OCI-LY3 (cell line): ENCODE measurements at regions not wholly inside any gene's neighbourhood (a gene's known extent, or its start where the extent isn't known, plus 50 kb on each side); places are given as distances from the start of the nearest gene placed in this dataset.

Experiments
- H2AFZ ChIP-seq: fragments of 200-600, 300-600 bp; shearing (Covaris generic); 2 replicates; pipeline ENCODE4 v1.6.0; 2014; ENCODE audit warnings: antibody characterized with exemption, low read depth, low read length
- H3K27ac ChIP-seq: fragments of 200-600, 300-600 bp; sonication (generic); 2 replicates; pipeline ENCODE4 v1.5.1; 2014; ENCODE audit warnings: mild to moderate bottlenecking, low read length, moderate library complexity, mixed read lengths
- H3K27me3 ChIP-seq: fragments of 200-600, 300-600 bp; sonication (generic); 2 replicates; pipeline ENCODE4 v1.6.1; 2014; ENCODE audit warnings: low read depth, low read length, mixed read lengths
- H3K36me3 ChIP-seq: fragments of 200-600, 300-600 bp; sonication (generic); replicated peaks from 2 replicates; pipeline ENCODE3; 2014; ENCODE audit warnings: low read depth, low read length, mixed read lengths
- H3K4me1 ChIP-seq: fragments of 300-600, 200-600 bp; sonication (generic); 2 replicates; pipeline ENCODE4 v1.6.1; 2014; ENCODE audit warnings: low read length, mixed read lengths
- H3K4me2 ChIP-seq: fragments of 200-600, 300-600 bp; sonication (generic); 2 replicates; pipeline ENCODE4 v1.6.1; 2014; ENCODE audit warnings: low read length, mixed read lengths
- H3K4me3 ChIP-seq: fragments of 300-600, 200-600 bp; sonication (generic); 2 replicates; pipeline ENCODE4 v1.5.1; 2014; ENCODE audit warnings: antibody characterized with exemption, mild to moderate bottlenecking, low read length, moderate library complexity
- H3K79me2 ChIP-seq: fragments of 300-600, 200-600 bp; shearing (Covaris generic); 2 replicates; pipeline ENCODE4 v1.6.1; 2014; ENCODE audit warnings: mild to moderate bottlenecking, low read length, mixed read lengths
- H3K9ac ChIP-seq: fragments of 300-600, 200-600 bp; shearing (Covaris generic); 2 replicates; pipeline ENCODE4 v1.6.0; 2014; ENCODE audit warnings: mild to moderate bottlenecking, low read length, moderate library complexity
- H3K9me3 ChIP-seq: fragments of 200-600, 300-600 bp; shearing (Covaris generic); 2 replicates; pipeline ENCODE4 v1.6.1; 2014; ENCODE audit warnings: low read length, mixed read lengths; ENCODE audit not compliant: insufficient read depth
- H4K20me1 ChIP-seq: fragments of 200-600, 300-600 bp; sonication (generic); 2 replicates; pipeline ENCODE4 v1.6.1; 2016; ENCODE audit warnings: low read length, mixed read lengths; ENCODE audit not compliant: insufficient read depth
- EZH2phosphoT487 ChIP-seq: fragments of 200-600 bp; shearing (Covaris generic); IDR thresholded peaks from 2 replicates; pipeline ENCODE4 v1.6.1; 2018; ENCODE audit warnings: antibody characterized with exemption, mixed run types, low read depth
- TF ChIP-seq, protein P1 (sequence below): fragments of 200-600, 300-600 bp; sonication (generic); IDR thresholded peaks from 2 replicates; pipeline ENCODE4 v1.5.1; 2014; ENCODE audit warnings: antibody characterized with exemption, low read length, low read depth

DNA sequence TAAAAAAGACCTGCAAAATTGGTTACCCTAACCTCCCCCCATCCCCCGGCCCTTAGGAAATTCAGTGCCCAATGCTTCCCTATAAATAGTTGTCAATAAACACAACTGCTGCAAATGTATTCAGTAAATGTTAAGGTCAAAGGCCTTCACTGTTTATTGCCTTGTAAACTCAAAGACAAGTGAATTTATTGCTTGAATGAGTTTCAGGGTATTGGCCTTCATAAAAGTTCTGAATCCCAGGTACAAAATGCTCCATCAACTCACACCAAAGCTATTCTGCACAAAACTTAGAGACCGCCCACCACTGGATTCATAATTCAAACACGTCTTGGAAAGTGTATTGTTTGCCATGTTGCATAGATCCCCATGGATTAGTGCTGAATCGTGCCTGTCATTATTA is 63.3 kb upstream of the CDKN3 start:
- H3K9ac ChIP-seq = no peak overlapping the region
- H3K4me3 ChIP-seq = no peak overlapping the region
- no peak overlapping the region for H3K27ac ChIP-seq
- H2AFZ ChIP-seq = no peak overlapping the region
- no peaks in the 10 kb centered on the region for H3K36me3 ChIP-seq
- H3K79me2 ChIP-seq = no peaks in the 10 kb centered on the region
- no peaks in the 10 kb centered on the region for H4K20me1 ChIP-seq
- H3K9me3 ChIP-seq = no peaks in the 10 kb centered on the region
- H3K27me3 ChIP-seq = peaks cover 7% of the 10 kb centered on the region
- H3K4me2 ChIP-seq = no peak overlapping the region
- H3K4me1 ChIP-seq = no peaks in the 10 kb centered on the region
- no peak for TF ChIP-seq EZH2phosphoT487
- TF ChIP-seq, protein P1, sequence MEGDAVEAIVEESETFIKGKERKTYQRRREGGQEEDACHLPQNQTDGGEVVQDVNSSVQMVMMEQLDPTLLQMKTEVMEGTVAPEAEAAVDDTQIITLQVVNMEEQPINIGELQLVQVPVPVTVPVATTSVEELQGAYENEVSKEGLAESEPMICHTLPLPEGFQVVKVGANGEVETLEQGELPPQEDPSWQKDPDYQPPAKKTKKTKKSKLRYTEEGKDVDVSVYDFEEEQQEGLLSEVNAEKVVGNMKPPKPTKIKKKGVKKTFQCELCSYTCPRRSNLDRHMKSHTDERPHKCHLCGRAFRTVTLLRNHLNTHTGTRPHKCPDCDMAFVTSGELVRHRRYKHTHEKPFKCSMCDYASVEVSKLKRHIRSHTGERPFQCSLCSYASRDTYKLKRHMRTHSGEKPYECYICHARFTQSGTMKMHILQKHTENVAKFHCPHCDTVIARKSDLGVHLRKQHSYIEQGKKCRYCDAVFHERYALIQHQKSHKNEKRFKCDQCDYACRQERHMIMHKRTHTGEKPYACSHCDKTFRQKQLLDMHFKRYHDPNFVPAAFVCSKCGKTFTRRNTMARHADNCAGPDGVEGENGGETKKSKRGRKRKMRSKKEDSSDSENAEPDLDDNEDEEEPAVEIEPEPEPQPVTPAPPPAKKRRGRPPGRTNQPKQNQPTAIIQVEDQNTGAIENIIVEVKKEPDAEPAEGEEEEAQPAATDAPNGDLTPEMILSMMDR = no peak

DNA sequence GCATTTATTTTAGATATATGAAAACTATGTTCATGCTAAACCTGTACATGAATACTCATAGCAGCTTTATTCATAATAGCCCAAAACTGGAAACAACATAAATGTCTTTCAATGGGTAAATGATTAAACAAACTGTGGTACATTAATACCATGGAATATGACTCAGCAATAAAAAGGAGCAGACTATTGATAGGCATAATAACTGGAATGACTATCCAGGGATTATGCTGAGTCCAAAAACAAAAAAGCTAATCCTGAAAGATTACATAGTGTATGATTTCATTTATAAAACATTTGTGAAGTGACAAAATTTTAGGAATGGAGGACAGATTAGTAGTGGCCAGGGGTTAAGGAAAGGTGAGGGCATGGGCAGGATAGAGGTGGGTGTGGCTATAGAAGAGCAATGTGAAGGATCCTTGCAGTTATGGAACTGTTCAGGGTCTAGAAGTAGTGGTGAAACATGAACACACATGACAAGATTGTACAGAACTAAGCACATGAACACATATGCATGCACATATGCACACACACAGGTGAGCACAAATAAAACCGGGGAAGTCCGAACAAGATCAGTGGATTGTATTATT is 61.1 kb upstream of the CDKN3 start:
- peaks cover 8% of the 10 kb centered on the region for H3K27me3 ChIP-seq
- H3K36me3 ChIP-seq = no peaks in the 10 kb centered on the region
- no peak overlapping the region for H3K4me3 ChIP-seq
- no peak overlapping the region for H3K27ac ChIP-seq
- no peaks in the 10 kb centered on the region for H4K20me1 ChIP-seq
- TF ChIP-seq, protein P1 = no peak
- H3K9ac ChIP-seq = no peak overlapping the region
- H3K79me2 ChIP-seq = no peaks in the 10 kb centered on the region
- no peak overlapping the region for H3K4me2 ChIP-seq
- no peaks in the 10 kb centered on the region for H3K9me3 ChIP-seq
- no peak overlapping the region for H2AFZ ChIP-seq
- no peaks in the 10 kb centered on the region for H3K4me1 ChIP-seq

DNA sequence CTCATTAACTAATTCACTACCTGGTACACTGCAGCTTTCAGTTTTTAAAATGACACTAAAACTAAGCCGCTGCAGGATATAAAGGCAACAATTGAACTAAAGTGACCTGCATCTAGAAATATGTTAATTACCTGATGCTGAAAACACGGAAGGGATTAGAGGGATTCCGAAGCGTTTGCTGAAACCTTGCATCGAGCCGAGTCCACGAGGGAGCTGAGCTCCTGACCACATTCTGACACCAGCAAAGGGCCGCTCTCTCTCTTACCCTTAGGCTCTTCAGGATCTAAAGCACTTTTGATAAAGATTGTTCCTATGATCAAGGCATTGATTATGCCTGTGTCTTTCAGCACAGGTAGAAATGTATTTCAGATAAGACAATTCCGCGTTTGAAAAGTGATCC is 59.5 kb upstream of the CDKN3 start:
- no peaks in the 10 kb centered on the region for H3K79me2 ChIP-seq
- peaks cover 8% of the 10 kb centered on the region for H3K27me3 ChIP-seq
- no peak overlapping the region for H2AFZ ChIP-seq
- H3K9me3 ChIP-seq = no peaks in the 10 kb centered on the region
- H3K4me1 ChIP-seq = no peaks in the 10 kb centered on the region
- H3K4me3 ChIP-seq = no peak overlapping the region
- no peak overlapping the region for H3K27ac ChIP-seq
- H4K20me1 ChIP-seq = no peaks in the 10 kb centered on the region
- no peaks in the 10 kb centered on the region for H3K36me3 ChIP-seq
- H3K4me2 ChIP-seq = no peak overlapping the region
- no peak overlapping the region for H3K9ac ChIP-seq
- TF ChIP-seq, protein P1 = no peak
- no peak for TF ChIP-seq EZH2phosphoT487

DNA sequence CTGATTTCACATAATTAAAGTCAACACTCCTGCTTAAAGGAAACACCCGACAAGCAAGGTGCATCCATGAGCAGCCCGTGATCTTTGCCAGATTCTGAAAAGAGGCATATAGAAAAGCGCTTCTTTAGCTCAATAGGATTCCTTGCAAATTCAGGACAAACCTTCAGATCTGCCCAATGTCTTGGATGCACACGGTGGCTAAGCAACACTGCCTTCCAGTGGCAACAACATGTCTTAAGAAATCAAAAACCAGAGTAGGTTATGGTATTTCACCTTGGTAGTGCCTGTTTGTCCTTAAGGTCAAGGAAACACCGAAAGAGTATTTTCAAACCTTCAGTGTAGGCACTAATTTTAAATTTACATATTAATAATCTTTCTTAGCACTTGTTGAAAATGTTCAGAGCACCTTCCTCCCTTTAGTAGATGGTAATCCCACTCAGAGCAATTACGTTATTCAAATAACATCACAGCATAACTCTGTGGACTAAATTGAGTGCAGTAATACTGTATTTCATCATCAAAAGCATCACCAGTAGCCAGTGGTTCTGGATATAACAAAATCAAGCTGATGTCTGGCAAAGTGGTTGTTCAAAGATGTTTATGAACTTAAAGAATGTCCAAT is 58.0 kb upstream of the CDKN3 start:
- H3K9me3 ChIP-seq = no peaks in the 10 kb centered on the region
- H3K79me2 ChIP-seq = no peaks in the 10 kb centered on the region
- H3K36me3 ChIP-seq = no peaks in the 10 kb centered on the region
- H3K9ac ChIP-seq = no peak overlapping the region
- no peak overlapping the region for H2AFZ ChIP-seq
- H3K4me2 ChIP-seq = no peak overlapping the region
- H4K20me1 ChIP-seq = no peaks in the 10 kb centered on the region
- H3K27me3 ChIP-seq = peaks cover 8% of the 10 kb centered on the region
- H3K4me1 ChIP-seq = no peaks in the 10 kb centered on the region
- H3K4me3 ChIP-seq = no peak overlapping the region
- H3K27ac ChIP-seq = no peak overlapping the region
- TF ChIP-seq, protein P1 = peak; percentile 72
- no peak for TF ChIP-seq EZH2phosphoT487
